Activated naive CD4-positive, alpha-beta T cell treated with anti-CD3 and anti-CD28 coated beads, Interleukin-2, amount 50 U/mL, for 72 hours (primary cell): ENCODE measurements at regions not wholly inside any gene's neighbourhood (a gene's known extent, or its start where the extent isn't known, plus 50 kb on each side); places are given as distances from the start of the nearest gene placed in this dataset.

Experiments
- ATAC-seq, 2 donors: fragments of 150-1000 bp; cut with Tn5 transposase; 2 replicates each; pipeline ENCODE4 v1.10.0; 2021; ENCODE audit warnings: mild to moderate bottlenecking in 2 of 2, moderate library complexity in 2 of 2
- DNase-seq, 2 donors: peaks; one replicate each; pipeline ENCODE4 v3.0.0; 2021 to 2022; ENCODE audit warnings: low spot score in 2 of 2
- H3K27ac Mint-ChIP-seq, 2 donors: one replicate each; pipeline ENCODE4 v1.8.0; 2022; ENCODE audit warnings: mild to moderate bottlenecking in 2 of 2, mixed read lengths in 2 of 2
- H3K36me3 Mint-ChIP-seq, 2 donors: one replicate each; pipeline ENCODE4 v1.8.0; 2022; ENCODE audit warnings: mixed read lengths in 2 of 2
- H3K9me3 Mint-ChIP-seq, 2 donors: one replicate each; pipeline ENCODE4 v1.8.0; 2022; ENCODE audit warnings: mixed read lengths in 2 of 2

DNA sequence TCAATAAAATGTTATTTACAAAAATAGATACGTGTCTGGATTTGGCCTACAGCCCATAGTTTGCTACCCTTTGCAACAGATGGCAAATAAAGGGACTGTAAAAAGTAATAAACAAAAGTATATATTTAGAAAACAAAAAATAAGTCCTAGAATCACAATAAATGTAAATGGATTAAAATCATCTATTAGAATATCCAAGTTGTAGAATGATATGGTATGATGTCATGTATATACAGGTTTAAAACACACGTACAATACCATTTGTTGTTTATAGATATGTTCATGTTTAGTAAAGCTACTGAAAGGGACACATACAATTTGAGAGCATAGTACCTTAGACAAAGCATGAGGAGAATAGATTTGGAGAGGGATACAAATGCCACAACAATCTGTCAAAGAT lies 219.5 kb downstream of the BCL11B start:
- DNase-seq (no peak), ATAC-seq (no peak)
- Mint-ChIP-seq H3K9me3 (peaks cover 13 to 38% of the 10 kb centered on the region in 2 donors), H3K27ac (no peak overlapping the region), H3K36me3 (peaks cover 14 to 56% of the 10 kb centered on the region in 2 donors)

DNA sequence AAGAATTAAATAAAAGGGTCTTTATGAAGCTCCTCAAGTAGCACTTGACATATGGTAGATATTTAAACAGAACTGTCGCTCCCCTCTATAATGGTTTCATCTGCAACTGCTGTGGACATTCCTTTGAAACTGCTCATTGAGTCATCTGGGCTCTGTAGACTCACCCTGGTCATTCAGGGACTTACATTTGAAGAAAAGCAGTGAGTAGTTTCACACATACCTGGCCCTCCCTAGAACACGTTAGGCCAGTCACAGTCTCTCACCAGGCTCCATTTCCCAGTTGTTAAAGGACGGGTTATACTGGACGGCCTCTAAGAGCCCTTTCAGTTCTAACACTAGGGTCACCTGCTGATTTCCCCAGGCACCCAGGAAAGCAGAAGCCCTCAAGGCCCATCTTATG lies 217.0 kb downstream of the BCL11B start:
- peak in 1 of 2 donors; percentile 21 for ATAC-seq
- no peak overlapping the region for H3K27ac Mint-ChIP-seq

DNA sequence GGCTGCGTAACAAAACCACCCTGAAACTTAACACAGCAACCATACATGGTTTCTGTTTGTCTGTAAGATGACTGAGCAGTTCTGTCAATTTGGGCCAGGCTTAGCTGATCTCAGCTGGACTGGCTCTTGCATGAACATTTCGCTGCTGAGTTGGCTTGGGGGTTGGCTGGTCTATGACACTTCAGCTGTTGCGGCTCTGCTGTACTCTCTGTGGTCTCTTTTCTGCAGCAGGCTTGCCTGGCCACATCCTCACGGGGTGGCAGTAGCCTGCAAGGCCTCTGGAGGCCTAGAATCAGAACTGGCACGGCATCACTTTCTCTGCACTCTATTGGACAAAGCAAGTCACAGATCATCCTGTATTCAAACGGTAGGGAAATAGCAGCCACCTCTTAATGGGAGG lies 216.2 kb downstream of the BCL11B start:
- peaks cover 13 to 34% of the 10 kb centered on the region in 2 donors for H3K9me3 Mint-ChIP-seq
- peak; percentile 58 to 94 for ATAC-seq
- DNase-seq, result peak in 1 of 2 donors; percentile 61
- no peak overlapping the region for H3K27ac Mint-ChIP-seq
- peaks cover 11 to 53% of the 10 kb centered on the region in 2 donors for H3K36me3 Mint-ChIP-seq

More for the DNA sequence above, 217.0 kb downstream of the BCL11B start:
- Mint-ChIP-seq H3K9me3 (peaks cover 13 to 38% of the 10 kb centered on the region in 2 donors), H3K36me3 (peaks cover 14 to 56% of the 10 kb centered on the region in 2 donors)
- no peak for DNase-seq

DNA sequence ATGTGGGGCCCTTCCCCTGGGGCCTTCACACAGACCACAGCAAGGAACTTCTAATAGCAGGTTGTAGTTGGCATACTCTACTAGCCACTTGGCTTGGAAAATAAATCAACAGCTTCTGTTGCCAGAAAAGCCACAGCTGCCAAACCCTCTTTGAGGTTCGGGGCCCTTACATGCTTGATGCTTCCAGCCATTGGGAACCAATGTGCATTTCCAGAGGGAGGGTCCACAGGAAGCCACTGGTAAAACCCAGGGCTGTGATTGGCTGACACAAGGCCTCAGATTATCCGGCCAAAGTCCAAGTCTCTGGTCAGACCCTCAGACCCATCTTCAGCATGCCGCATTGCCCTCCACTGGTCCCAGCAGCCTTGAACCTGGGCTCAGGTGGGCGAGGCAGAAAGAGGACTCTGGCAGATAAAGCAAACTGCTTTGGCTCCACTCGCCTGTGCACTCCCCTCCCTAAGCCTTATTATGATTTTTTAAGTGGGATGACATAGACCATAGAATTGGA lies 214.4 kb downstream of the BCL11B start:
- peak in 1 of 2 donors; percentile 38 for DNase-seq
- H3K9me3 Mint-ChIP-seq, result peaks cover 4 to 22% of the 10 kb centered on the region in 2 donors
- peaks cover 0 to 36% of the 10 kb centered on the region in 2 donors for H3K36me3 Mint-ChIP-seq
- H3K27ac Mint-ChIP-seq, result no peak overlapping the region
- no peak for ATAC-seq

DNA sequence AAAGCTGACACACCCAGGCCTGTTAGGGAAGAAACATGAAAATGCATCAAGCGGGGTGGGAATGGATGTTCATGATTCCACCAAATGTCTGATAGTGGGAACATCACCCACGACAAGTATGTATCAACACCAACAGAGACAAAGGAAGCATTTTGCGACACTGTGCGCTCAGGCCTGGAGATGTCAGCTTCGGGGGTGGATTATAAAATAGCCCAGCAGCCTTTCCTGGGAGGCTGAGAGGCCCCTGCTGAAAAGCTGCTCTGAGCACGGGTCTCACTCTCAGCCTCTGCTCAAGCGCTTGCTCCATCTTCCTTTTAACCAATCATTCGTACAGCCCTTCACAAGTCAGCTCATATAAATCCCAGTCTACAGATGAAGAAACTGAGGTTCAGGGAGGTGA lies 213.5 kb downstream of the BCL11B start:
- ATAC-seq, result no peak

DNA sequence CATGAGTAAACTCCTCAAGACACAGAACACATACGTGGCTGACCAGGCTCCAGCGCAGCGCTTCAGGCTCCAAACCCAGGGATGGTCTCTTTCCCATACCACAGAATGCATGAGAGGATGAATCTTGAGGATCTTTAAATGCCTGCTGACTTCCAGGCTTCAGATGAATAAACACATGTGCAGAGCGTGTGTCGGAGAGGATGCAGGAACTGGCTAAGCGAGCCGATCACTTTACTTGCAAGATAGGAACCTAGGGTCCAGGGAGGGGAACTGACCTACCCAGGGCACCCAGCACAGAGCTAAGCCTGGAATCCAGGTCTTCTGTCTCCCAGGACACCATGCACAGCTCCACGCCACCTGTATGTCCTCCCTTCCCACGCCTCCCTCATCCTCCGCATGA lies 209.8 kb downstream of the BCL11B start:
- ATAC-seq, result no peak
- no peak for DNase-seq
- no peaks in the 10 kb centered on the region for H3K9me3 Mint-ChIP-seq
- no peak overlapping the region for H3K27ac Mint-ChIP-seq
- H3K36me3 Mint-ChIP-seq, result no peaks in the 10 kb centered on the region

More for the DNA sequence above, 213.5 kb downstream of the BCL11B start:
- Mint-ChIP-seq H3K9me3 (peaks cover 4 to 16% of the 10 kb centered on the region in 2 donors), H3K27ac (no peak overlapping the region), H3K36me3 (peaks cover 0 to 27% of the 10 kb centered on the region in 2 donors)
- DNase-seq, result peak in 1 of 2 donors; percentile 18

DNA sequence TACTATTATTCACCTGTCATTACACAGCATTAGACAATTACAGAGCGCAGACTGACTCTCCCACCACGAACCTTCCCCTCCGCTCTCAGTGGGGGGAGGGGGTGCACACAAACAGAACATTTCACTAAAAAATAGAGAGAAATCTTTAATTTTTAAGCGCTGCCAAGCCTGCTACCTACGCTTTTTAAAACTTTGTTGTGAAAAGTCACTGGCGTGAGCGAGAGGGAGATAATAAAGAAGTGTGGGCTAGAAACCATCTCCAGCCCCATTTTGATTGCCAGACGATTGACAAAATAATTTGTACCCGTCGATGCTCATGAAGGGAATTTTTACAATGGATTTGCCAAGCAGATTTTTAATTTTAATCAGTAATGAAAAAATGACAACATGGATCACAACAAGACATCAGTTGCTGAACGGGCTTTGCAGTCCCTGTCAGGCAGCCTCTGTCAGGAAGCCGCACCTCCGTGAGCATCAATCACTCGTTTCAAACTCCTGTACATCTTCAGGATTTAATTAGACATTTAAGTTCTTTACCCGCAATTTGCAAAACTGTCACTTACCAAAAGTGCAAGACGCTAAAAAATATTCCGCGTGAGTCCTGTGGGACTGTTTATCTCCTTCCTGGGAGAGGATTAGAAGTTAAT lies 209.1 kb downstream of the BCL11B start:
- no peak overlapping the region for H3K27ac Mint-ChIP-seq
- ATAC-seq, result no peak
- H3K36me3 Mint-ChIP-seq, result no peaks in the 10 kb centered on the region
- no peaks in the 10 kb centered on the region for H3K9me3 Mint-ChIP-seq
- DNase-seq, result no peak

DNA sequence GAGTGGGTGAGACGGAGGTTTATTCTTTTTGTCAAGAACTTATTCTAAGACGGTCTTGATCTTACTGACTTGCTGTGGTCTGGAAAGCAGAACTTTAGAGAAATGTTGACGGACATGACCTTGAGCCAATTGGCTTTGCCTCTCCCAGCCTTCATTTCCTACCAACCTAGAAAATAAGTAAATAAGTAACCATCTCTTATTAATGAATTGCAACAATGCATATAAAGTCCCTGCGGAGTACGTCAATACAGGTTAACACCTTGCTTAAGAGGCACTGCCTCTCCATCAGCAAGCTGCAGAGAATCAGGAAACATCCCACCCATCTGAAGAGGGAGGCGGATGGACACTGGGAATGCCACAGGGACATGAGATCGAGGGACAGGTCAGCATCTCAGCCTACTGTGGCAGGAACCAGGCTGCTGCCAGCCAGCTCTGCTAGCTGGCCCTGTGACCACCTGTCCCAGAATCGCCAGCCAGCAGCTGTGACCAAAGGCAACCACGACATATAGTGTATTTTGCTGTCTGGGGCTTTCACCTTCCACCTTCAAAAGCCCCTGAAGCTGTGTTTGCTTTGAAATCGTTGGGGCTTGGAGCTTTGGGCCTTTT lies 208.3 kb downstream of the BCL11B start:
- DNase-seq (no peak), ATAC-seq (no peak)
- no peak overlapping the region for H3K27ac Mint-ChIP-seq
- H3K9me3 Mint-ChIP-seq, result no peaks in the 10 kb centered on the region
- no peaks in the 10 kb centered on the region for H3K36me3 Mint-ChIP-seq

DNA sequence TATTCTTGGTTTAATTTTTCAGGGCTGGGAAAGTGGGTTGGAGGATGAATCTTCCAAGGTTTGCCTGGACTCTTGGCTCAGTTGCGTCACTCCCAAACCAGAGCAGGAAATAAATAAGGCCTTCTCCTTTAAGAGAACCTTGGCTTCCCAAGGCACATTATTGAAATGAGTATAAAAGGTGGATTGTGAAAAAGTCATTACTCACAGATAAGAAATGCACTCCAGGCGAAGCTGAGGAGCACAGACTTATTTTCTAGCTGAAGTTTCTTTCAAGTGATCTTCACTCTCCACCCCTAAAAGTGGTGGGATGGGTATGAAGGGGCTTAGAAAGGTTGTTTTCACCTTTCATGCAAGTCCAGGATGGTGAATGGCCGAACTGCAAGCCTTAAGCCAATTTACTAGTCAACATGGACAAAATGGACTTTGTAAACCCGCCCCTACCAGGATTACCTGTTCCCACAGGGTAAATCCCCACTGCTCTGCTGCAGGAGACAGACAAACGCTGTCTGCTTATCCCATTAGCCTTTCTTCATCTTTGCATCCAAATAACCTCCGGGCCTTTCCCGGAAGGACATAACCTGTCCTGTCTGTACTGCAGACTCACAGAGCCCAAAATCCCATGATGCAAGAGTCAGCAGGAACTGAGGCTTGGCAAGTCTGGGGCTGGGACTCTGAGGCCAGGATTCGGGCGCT lies 207.6 kb downstream of the BCL11B start:
- ATAC-seq (no peak), DNase-seq (no peak)
- no peaks in the 10 kb centered on the region for H3K9me3 Mint-ChIP-seq
- no peaks in the 10 kb centered on the region for H3K36me3 Mint-ChIP-seq
- no peak overlapping the region for H3K27ac Mint-ChIP-seq

DNA sequence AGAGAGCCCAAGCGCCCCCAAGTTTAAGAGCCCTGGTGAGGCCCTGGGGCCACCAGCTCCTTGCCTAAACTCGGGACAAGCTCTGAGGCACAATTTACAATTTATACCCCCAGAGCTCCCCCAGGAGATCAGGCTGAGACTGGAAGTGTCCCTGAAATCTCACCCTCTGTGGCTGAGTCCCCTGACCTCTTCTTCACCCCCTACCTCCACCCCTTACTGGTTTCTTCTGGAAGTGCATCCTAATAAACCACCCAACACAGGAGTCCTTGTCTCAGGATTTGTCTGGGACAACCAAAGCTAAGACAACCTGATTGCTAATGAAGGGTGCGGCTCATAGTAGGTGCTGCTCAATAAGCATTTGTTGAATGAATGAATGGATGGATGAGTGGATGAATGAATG lies 206.4 kb downstream of the BCL11B start:
- DNase-seq, result no peak
- Mint-ChIP-seq H3K9me3 (peaks cover 0 to 4% of the 10 kb centered on the region in 2 donors), H3K36me3 (peaks cover 0 to 4% of the 10 kb centered on the region in 2 donors), H3K27ac (peak overlapping the region in 1 of 2 donors; percentile 69)
- ATAC-seq, result no peak

DNA sequence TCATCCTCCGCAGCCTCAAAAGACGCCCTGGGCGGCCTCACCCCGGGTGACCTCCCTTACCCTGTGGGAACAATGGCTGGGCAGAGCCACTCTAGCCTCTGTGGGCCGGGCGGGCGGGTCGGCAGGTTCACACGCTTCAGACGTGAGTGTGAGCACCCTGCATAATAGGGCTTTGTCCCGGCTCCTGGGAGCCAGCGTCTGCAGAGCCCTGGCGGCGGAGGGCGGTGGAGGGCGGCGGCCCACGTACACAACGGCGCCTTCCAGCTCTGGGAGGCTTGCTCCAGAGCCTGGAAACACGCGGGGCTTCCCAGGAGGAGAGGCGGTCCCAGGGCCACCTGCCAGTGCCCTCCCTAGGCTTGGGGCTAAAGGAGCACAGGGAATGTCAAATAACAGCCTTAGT lies 205.6 kb downstream of the BCL11B start:
- peaks cover 0 to 4% of the 10 kb centered on the region in 2 donors for H3K9me3 Mint-ChIP-seq
- DNase-seq (no peak), ATAC-seq (no peak)
- H3K27ac Mint-ChIP-seq, result peak overlapping the region in 1 of 2 donors; percentile 69
- H3K36me3 Mint-ChIP-seq, result peaks cover 0 to 11% of the 10 kb centered on the region in 2 donors

DNA sequence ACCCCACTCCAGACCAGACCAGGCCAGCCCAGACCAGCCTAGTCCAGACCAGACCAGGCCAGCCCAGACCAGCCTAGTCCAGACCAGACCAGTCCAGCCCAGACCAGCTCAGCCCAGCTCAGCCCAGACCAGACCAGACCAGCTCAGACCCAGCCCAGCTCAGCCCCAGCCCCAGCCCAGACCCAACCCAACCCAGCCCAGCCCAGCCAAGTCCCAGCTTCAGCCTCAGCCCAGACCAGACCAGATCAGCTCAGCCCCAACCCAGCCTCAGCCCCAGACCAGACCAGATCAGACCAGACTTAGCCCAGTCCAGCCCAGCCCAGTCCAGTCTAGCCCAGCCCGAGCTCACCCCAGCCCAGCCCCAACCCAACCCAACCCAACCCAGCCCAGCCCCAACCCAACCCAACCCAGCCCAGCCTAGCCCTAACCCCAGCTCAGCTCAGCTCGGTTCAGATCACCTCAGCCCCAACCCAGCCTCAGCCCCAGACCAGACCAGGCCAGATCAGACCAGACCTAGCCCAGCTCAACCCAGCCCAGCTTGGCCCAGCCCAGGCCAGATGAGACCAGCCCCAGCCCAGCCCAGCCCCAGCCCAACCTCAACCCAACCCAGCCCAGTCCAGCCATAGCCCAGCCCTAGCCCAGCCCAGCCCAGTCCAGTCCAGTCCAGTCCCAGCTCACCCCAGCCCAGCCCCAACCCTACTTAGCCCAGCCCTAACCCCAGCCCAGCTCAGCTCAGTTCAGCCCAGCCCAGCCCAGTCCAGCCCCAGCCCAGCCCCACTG lies 204.7 kb downstream of the BCL11B start:
- Mint-ChIP-seq H3K9me3 (peaks cover 0 to 4% of the 10 kb centered on the region in 2 donors), H3K27ac (peak overlapping the region in 1 of 2 donors; percentile 43), H3K36me3 (peaks cover 0 to 12% of the 10 kb centered on the region in 2 donors)
- DNase-seq (no peak), ATAC-seq (peak in 1 of 2 donors; percentile 18)

DNA sequence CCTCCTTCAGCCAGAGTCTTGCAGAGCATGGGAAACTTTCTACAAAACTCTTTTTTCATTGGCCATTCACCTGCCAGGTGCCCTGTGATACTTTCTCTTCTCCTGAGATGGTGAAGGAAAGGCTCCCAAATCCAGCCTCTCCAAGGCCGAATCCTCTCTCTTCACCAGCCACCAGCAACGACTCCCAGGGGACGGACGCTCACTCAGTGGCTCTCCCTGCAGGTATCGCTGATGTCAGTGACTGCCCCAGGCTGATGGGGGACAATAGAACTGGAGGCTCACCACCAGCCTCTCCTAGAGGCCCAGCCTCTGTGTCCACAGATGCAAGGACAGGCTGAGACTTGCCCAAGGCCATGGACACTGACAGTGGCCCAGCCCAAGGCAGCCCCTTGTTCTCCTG lies 204.1 kb downstream of the BCL11B start:
- Mint-ChIP-seq H3K27ac (peak overlapping the region; percentile 43 to 70), H3K9me3 (peaks cover 0 to 4% of the 10 kb centered on the region in 2 donors), H3K36me3 (peaks cover 0 to 12% of the 10 kb centered on the region in 2 donors)
- no peak for ATAC-seq
- DNase-seq, result no peak

DNA sequence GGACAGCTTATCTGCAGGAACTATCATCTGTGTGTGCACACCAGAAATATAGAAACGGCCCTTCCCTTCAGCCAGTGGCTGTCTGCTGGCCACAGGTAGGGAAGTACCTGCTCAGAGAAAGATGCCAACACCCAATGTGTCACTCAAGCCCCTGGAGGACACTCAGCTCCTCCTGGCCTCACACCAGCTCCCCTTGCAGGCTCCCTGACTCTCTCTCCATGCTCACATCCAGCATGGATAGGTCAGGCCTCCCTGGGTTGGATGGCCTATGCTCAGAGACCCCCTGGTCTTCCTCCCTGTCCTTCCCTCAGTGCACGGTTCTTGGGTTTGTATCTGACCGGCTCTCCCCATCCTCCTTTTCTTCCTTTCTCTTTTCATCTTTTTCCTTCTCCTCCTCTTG lies 202.1 kb downstream of the BCL11B start:
- no peak for ATAC-seq
- Mint-ChIP-seq H3K36me3 (peaks cover 0 to 12% of the 10 kb centered on the region in 2 donors), H3K9me3 (peaks cover 0 to 4% of the 10 kb centered on the region in 2 donors), H3K27ac (peak overlapping the region in 1 of 2 donors; percentile 31)
- no peak for DNase-seq

DNA sequence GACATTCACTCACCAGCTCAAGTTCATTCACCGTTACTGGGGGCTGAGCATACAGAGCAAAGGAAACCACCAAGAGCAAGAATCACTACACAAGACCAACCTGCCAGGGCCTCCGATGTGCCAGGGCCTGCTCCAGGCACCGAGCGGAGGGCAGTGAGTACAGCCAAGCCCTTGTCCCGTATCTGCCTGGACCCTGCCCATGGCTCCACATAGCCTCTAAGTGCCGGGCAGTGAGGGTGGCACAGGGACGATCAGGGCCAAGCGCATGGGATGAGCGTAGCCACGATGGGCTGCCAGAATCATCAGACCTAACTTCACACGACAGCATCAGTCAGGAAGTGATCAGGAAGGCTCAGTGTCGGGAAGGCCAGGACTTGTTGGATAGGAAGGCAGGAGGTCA lies 199.6 kb downstream of the BCL11B start:
- ATAC-seq (no peak), DNase-seq (no peak)
- H3K27ac Mint-ChIP-seq, result no peak overlapping the region
- peaks cover 0 to 12% of the 10 kb centered on the region in 2 donors for H3K36me3 Mint-ChIP-seq
- H3K9me3 Mint-ChIP-seq, result peaks cover 0 to 4% of the 10 kb centered on the region in 2 donors

DNA sequence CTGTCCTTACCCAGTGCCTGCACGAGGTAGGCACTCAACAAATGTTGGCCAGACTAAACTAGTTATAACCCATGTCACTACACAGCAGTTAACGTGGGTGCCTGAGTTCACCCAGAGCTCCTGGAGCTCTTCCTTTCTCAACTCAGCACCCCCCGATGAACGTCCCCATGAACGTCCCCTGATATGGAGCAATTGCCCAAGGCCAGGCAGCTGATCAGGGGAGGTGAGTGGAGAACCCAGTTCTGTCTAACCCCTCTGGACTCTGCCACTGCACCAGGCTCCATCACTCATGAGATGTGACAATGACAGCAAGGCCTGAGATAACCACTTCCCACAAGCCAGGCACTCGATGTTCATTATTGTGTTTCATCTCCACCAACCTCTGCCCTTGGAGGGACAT lies 199.0 kb downstream of the BCL11B start:
- DNase-seq, result no peak
- Mint-ChIP-seq H3K27ac (peak overlapping the region in 1 of 2 donors; percentile 25), H3K9me3 (peaks cover 0 to 4% of the 10 kb centered on the region in 2 donors), H3K36me3 (peaks cover 0 to 12% of the 10 kb centered on the region in 2 donors)
- no peak for ATAC-seq
